GM19467 (cell line): ENCODE measurements at regions not wholly inside any gene's neighbourhood (a gene's known extent, or its start where the extent isn't known, plus 50 kb on each side); places are given as distances from the start of the nearest gene placed in this dataset.
"Not testable (repeated sequence)": the region's sequence is repeated elsewhere in the genome, so short reads cannot be mapped to it uniquely, and the experiment has no call there.

Source experiments
- ATAC-seq: cut with Tn5 transposase; IDR thresholded peaks from one replicate; pipeline ENCODE4 v1.9.1; 2021; ENCODE audit warnings: mild to moderate bottlenecking, moderate library complexity; ENCODE audit not compliant: unreplicated experiment

- ATAC-seq = no peak
These were observed 395.1 kb downstream of the TFAP2B start for GRCh38 chr6:51213811-51214210.

DNA sequence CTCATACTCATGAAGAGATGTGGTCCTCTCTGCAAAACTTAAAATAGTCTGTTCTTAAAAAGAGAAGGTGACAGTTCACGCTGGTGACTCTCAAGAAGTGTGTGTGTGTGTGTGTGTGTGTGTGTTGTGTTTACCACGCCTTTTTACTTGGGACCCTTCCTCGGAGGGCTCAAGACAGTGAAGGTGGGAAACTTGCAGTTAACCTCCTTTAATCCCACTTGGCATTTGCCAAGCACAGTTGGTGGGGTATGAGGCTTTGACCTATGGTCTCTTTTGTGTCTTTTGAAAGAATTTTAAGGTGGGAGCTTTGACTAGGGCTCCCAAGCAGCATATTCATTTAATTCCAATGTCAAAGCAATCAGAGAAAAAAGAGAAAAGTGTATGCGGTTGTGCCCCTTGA is 395.8 kb downstream of the TFAP2B start:
- ATAC-seq = no peak

DNA sequence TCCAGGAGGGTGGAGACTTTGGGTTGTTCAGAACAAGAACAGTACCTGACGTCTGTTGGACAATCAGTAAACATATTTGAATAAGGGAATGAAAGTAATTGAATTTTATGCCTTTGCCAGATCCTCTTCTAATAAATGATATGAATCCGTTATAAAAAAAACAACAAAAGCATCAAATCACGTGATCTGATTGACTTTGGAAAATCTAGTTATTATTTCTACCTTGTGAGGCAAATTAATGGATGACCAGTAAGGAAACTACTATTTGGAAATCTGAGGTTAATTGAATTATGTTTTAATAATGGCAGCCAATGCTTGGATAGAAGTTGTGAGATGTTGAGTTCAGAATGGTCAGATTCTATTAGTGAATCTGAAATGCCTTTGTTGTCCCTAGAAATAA is 399.5 kb downstream of the TFAP2B start:
- ATAC-seq = no peak

- not testable (repeated sequence) for ATAC-seq
These were observed 406.0 kb downstream of the TFAP2B start for GRCh38 chr6:51224580-51225240.

DNA sequence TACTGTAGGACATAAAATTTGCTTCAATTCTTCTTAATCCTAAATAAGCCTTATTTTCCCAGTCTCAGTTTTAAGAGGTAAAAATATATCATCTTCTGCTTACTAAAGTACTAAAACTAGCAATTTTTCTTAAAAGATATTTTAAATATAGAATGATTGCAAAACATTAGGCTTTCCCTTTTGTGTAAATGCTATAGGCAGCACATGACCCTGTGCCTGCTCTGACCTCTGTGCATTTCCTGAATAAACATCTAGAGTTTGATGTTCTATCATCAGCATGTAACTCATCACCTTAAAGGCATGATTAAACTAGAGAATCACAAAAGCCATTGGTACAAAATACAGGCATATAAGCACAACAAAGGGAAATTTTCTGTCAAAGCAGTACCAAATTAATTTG is 422.7 kb downstream of the TFAP2B start:
- no peak for ATAC-seq

DNA sequence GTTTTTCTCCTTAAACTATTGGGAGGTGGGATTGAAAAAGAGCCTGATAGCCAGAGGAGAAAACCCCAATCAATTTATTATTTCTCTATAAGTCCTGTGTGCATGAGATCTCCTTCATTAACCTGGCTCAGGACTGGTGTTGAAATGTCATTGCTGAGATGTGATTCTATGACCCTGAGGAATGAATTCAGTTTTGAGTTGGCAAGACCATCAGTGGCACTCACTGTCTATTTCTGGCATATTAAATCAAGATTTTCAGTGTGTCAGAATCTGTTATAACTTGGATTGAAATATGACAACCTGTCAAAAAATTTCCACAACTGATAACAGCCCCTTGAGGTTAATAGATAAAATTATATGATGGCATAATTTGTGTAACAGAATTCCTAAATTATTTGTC is 431.1 kb downstream of the TFAP2B start:
- no peak for ATAC-seq

- no peak for ATAC-seq
These were observed 431.6 kb downstream of the TFAP2B start for GRCh38 chr6:51250317-51250716.

- ATAC-seq = no peak
These were observed 439.3 kb downstream of the TFAP2B start for GRCh38 chr6:51257938-51258337.

DNA sequence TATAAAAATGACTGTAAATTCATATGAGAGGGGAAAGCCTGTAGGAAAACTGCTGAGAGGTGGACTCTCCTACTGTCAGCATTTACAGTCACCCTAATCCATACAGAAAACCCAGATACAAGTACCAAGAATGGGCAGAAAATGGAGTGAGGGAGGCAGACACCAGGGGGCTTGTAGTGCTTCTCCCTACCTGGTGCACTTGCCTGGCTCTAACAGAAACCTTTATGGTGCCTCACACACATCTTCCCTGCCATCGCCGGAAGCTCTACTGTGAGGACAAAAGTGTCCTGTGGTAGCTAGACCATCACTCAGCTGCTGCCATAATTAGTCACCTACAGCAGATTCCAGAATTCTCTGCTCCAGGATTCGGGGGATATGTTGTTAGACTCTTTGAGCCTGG is 441.3 kb downstream of the TFAP2B start:
- no peak for ATAC-seq

GRCh38 chr6:51261691-51262090 is 443.0 kb downstream of the TFAP2B start:
- ATAC-seq = no peak

GRCh38 chr6:51265426-51265825 is 446.8 kb downstream of the TFAP2B start:
- no peak for ATAC-seq

- ATAC-seq = no peak
These were observed 447.9 kb downstream of the TFAP2B start for GRCh38 chr6:51266604-51267003.

DNA sequence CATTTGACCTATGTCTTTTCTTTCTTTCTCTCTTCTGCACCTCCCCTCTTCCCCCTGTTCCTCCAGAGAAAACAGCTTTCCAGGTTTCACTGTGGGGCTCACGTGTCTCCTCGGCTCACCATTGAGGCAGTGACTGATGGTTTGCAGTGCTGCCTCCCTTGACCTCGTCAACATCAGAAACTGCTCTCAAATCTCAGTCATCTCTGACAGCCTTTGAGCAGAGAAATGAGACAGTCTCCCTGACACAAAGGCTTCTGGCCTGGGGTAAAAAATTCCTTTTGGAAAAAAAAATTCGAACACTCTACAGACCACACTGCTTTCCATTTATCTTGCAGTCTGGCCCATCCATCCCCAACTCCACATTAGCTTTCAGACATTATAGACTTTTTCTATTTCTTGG is 450.0 kb downstream of the TFAP2B start:
- ATAC-seq = no peak

- no peak for ATAC-seq
These were observed 451.2 kb downstream of the TFAP2B start for GRCh38 chr6:51269876-51270275.

DNA sequence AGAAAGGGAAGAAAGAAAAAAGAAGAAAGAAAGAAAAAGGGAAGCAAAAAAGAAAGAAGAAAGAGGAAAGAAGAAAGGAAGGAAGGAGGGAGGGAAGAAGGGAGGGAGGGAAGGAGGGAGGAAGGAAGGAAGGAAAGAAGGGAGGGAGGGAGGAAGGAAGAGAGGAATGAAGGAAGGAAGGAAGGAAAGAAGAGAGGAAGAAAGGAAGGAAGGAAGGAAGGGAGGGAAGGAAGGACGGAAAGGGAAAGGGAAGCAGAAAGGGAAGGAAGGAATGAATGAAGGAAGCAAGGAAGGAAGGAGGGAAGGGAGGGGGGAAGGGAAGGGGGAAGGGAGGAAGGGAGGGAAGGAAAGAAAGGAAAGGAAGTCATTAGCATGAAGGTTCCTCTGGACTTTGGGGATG is 452.9 kb downstream of the TFAP2B start:
- ATAC-seq = no peak

GRCh38 chr6:51273228-51273961 is 454.7 kb downstream of the TFAP2B start:
- no peak for ATAC-seq

- no peak for ATAC-seq
These were observed 458.8 kb downstream of the TFAP2B start for GRCh38 chr6:51277474-51277873.

DNA sequence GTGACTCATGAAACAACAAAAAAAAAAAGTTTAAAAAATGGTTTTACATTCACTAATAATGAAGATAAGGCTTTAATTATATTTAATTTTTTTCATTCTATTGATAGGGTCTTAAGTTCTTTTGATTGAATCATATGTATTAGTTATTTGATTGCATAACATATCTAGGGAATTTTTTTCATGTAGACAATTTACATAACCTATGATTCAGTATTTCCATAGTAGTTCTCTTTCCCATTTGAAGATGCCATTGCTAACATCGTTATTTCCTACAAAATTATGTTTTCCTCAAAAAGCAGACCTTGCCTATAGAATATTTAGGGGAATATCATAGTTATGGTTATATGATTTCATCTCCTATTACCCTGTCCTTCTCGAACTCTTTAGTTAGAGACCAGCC is 463.4 kb downstream of the TFAP2B start:
- no peak for ATAC-seq

DNA sequence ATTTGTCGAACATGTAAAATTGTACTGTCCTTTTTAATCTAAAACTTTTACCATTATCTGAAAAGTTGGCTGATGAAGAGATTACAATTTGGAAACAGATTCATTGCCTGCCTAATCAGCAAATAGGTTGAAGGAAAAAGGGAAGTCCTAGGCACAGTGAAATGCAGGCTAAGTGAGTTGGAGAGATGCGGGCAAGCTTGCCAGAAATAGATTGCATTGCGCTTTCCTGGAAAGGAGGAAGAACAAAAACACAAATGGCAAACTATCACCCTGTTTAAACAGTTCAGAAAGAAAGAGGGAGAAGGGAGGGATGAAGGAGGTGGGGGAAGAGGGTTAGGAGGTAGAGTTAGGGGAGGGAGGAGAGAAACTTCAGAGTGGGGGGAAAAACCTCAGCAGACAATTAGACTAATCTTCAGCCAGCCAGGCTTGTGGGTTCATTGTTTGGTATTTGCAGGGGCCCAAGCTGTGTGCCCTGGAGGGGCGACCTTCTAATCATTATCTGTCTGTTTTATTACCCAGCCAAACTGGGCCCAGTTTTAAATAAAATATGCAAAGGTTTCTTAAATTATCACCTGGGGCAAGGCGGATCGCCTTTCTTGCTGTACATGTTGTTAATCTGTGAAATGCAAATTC is 465.2 kb downstream of the TFAP2B start:
- no peak for ATAC-seq

- ATAC-seq = no peak
These were observed 467.2 kb downstream of the TFAP2B start for GRCh38 chr6:51285876-51286275.

DNA sequence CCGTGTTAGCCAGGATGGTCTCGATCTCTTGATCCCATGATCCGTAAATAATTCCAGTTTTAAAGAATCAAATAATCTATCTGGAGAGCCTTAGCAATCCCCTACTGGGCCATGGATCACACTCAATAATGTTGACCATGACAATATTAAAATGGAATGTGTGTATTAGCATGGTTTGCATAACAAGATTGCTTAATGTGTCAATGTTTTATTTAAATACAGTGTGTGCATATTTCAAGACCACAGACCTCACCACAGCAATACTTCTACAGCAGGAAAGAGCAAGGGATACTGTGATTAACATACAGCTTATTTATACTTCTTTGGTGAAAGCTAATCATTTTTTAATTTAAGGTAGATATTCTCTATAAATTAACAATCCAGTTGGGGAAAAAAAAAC is 470.4 kb downstream of the TFAP2B start:
- no peak for ATAC-seq

DNA sequence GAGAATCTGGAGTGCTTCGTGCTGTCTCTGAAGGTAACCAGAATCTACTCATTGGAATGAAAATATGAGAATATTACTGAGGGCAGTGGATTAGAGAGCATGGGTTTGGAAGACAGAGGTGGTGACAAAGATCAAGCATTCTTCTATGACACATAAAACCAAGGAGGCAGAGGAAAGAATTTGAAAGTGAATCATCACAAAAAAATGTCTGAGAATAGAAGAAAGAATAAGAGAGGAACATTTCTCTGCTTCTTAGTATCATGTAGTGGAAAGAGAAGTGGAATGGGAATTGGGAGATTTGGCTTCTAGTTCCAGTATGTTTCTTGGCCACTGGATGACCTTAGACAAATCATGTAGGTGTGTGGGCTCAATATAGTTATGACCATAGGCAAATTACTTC is 474.0 kb downstream of the TFAP2B start:
- ATAC-seq = no peak
